Neural cell (in vitro differentiated cells): ENCODE measurements at regions not wholly inside any gene's neighbourhood (a gene's known extent, or its start where the extent isn't known, plus 50 kb on each side); places are given as distances from the start of the nearest gene placed in this dataset.

Source experiments
- H2AFZ ChIP-seq: fragments of 200-600, 300-800 bp; sonication (generic), shearing (Covaris generic); 2 replicates; pipeline ENCODE4 v1.6.0; 2014; ENCODE audit warnings: low read depth, mild to moderate bottlenecking, antibody characterized with exemption, low read length, moderate library complexity
- H3F3A ChIP-seq: fragments of 200-600 bp; shearing (Covaris generic); 2 replicates; pipeline ENCODE4 v1.6.1; 2016; ENCODE audit warnings: mild to moderate bottlenecking, moderate library complexity, mixed read lengths, antibody characterized with exemption, low read length; ENCODE audit not compliant: insufficient read depth, poor library complexity, severe bottlenecking
- H3K27ac ChIP-seq: fragments of 200-600, 300-800 bp; sonication (generic), shearing (Covaris generic); 2 replicates; pipeline ENCODE4 v1.5.1; 2014; ENCODE audit warnings: mild to moderate bottlenecking, low read length, moderate library complexity
- H3K27me3 ChIP-seq: fragments of 300-800, 200-600 bp; sonication (generic), shearing (Covaris generic); 2 replicates; pipeline ENCODE4 v1.6.0; 2014; ENCODE audit warnings: mild to moderate bottlenecking, low read depth, low read length, moderate library complexity; ENCODE audit not compliant: insufficient read depth
- H3K36me3 ChIP-seq: fragments of 300-800, 200-600 bp; sonication (generic), shearing (Covaris generic); 2 replicates; pipeline ENCODE4 v1.5.1; 2014; ENCODE audit warnings: mild to moderate bottlenecking, antibody characterized with exemption, low read length, moderate library complexity; ENCODE audit not compliant: insufficient read depth
- H3K4me2 ChIP-seq: fragments of 300-800, 200-600 bp; sonication (generic), shearing (Covaris generic); 2 replicates; pipeline ENCODE4 v1.6.0; 2014; ENCODE audit warnings: mild to moderate bottlenecking, low read length
- H3K4me3 ChIP-seq: fragments of 300-800, 200-600 bp; sonication (generic), shearing (Covaris generic); 2 replicates; pipeline ENCODE4 v1.5.1; 2014; ENCODE audit warnings: mild to moderate bottlenecking, low read length, moderate library complexity
- H3K79me2 ChIP-seq: fragments of 200-600 bp; shearing (Covaris generic); replicated peaks from 2 replicates; pipeline ENCODE4 v1.6.0; 2014; ENCODE audit warnings: mild to moderate bottlenecking, low read length, moderate library complexity; ENCODE audit not compliant: insufficient read depth
- H3K9ac ChIP-seq: fragments of 300-800, 200-600 bp; sonication (generic), shearing (Covaris generic); 2 replicates; pipeline ENCODE4 v1.6.1; 2016; ENCODE audit warnings: mild to moderate bottlenecking, low read length, mixed read lengths
- H3K9me2 ChIP-seq: fragments of 200-600 bp; shearing (Covaris generic); 2 replicates; pipeline ENCODE4 v1.6.1; 2016; ENCODE audit warnings: mild to moderate bottlenecking, low read length, mixed read lengths; ENCODE audit not compliant: insufficient read depth
- H3K9me3 ChIP-seq: fragments of 200-600, 300-800 bp; sonication (generic), shearing (Covaris generic); 2 replicates; pipeline ENCODE4 v1.6.1; 2016; ENCODE audit warnings: mild to moderate bottlenecking, mixed run types, low read length, moderate library complexity, mixed read lengths
- H4K20me1 ChIP-seq: fragments of 200-600 bp; shearing (Covaris generic); 2 replicates; pipeline ENCODE4 v1.6.1; 2016; ENCODE audit warnings: mild to moderate bottlenecking, mixed run types; ENCODE audit not compliant: insufficient read depth
- CTCF ChIP-seq: fragments of 450-650 bp; IDR thresholded peaks from 2 replicates; pipeline ENCODE4 v1.5.1; 2014; ENCODE audit warnings: antibody characterized with exemption, mild to moderate bottlenecking, moderate library complexity; ENCODE audit not compliant: poor library complexity, severe bottlenecking
- EP300 ChIP-seq: fragments of 450-650 bp; conservative IDR thresholded peaks from 2 replicates; pipeline ENCODE4 v1.6.1; 2014; ENCODE audit warnings: antibody characterized with exemption, mild to moderate bottlenecking, moderate library complexity; ENCODE audit not compliant: poor library complexity, severe bottlenecking
- EZH2 ChIP-seq: fragments of 200-600, 300-800 bp; shearing (Covaris generic), sonication (generic); IDR thresholded peaks from 2 replicates; pipeline ENCODE4 v1.6.1; 2014; ENCODE audit warnings: antibody characterized with exemption, low read length, borderline replicate concordance, mild to moderate bottlenecking; ENCODE audit not compliant: insufficient read depth, poor library complexity, severe bottlenecking
- MXI1 ChIP-seq: fragments of 450-650 bp; conservative IDR thresholded peaks from 2 replicates; pipeline ENCODE4 v1.6.1; 2014; ENCODE audit warnings: antibody characterized with exemption, mild to moderate bottlenecking; ENCODE audit not compliant: poor library complexity, severe bottlenecking
- POLR2AphosphoS5 ChIP-seq: IDR thresholded peaks from 2 replicates; pipeline ENCODE4 v1.6.1; 2012
- RAD21 ChIP-seq: fragments of 450-650 bp; conservative IDR thresholded peaks from 2 replicates; pipeline ENCODE4 v1.6.1; 2014; ENCODE audit warnings: antibody characterized with exemption, mild to moderate bottlenecking, moderate library complexity
- REST ChIP-seq: IDR thresholded peaks from 2 replicates; pipeline ENCODE4 v1.6.1; 2012; ENCODE audit warnings: borderline replicate concordance
- SMC3 ChIP-seq: fragments of 450-650 bp; conservative IDR thresholded peaks from 2 replicates; pipeline ENCODE4 v1.6.1; 2014; ENCODE audit warnings: antibody characterized with exemption, mild to moderate bottlenecking, moderate library complexity; ENCODE audit not compliant: poor library complexity
- TAF1 ChIP-seq: IDR thresholded peaks from 2 replicates; pipeline ENCODE4 v1.6.1; 2012; ENCODE audit warnings: low read depth

GRCh38 chr2:196399096-196399495, 227.7 kb upstream of the STK17B start:
- Histone ChIP-seq H3K27ac (no peak overlapping the region), H2AFZ (no peak overlapping the region), H3K9me2 (no peaks in the 10 kb centered on the region), H3K27me3 (no peaks in the 10 kb centered on the region), H3K79me2 (no peaks in the 10 kb centered on the region), H4K20me1 (no peaks in the 10 kb centered on the region), H3K36me3 (no peaks in the 10 kb centered on the region), H3K4me3 (no peak overlapping the region), H3K4me2 (no peak overlapping the region), H3K9ac (no peak overlapping the region), H3F3A (no peaks in the 10 kb centered on the region), H3K9me3 (no peaks in the 10 kb centered on the region)
- TF ChIP-seq POLR2AphosphoS5 (no peak), RAD21 (no peak), TAF1 (no peak), REST (no peak), MXI1 (no peak), EP300 (no peak), CTCF (no peak), SMC3 (no peak), EZH2 (no peak)

GRCh38 chr2:196399722-196400691, 228.6 kb upstream of the STK17B start:
- no peaks in the 10 kb centered on the region for H3K27me3 ChIP-seq
- H3K4me2 ChIP-seq: no peak overlapping the region
- TF ChIP-seq EP300: no peak
- H3K36me3 ChIP-seq: no peaks in the 10 kb centered on the region
- H3K27ac ChIP-seq: no peak overlapping the region
- no peaks in the 10 kb centered on the region for H3K9me3 ChIP-seq
- no peak overlapping the region for H3K4me3 ChIP-seq
- no peaks in the 10 kb centered on the region for H3K9me2 ChIP-seq
- no peaks in the 10 kb centered on the region for H3K79me2 ChIP-seq
- no peaks in the 10 kb centered on the region for H3F3A ChIP-seq
- H2AFZ ChIP-seq: no peak overlapping the region
- H4K20me1 ChIP-seq: no peaks in the 10 kb centered on the region
- H3K9ac ChIP-seq: no peak overlapping the region
